Keratinocyte (primary cell): ENCODE measurements at regions not wholly inside any gene's neighbourhood (a gene's known extent, or its start where the extent isn't known, plus 50 kb on each side); places are given as distances from the start of the nearest gene placed in this dataset.
"Not testable (repeated sequence)": the region's sequence is repeated elsewhere in the genome, so short reads cannot be mapped to it uniquely, and the experiment has no call there.

Source experiments
- DNase-seq: peaks from one replicate; pipeline ENCODE4 v3.0.0-alpha.2; 2011; ENCODE audit warnings: low read depth, missing footprints, low spot score
- FAIRE-seq: peaks from 2 replicates; lab custom pipeline; 2011; peaks lifted over from hg19 to GRCh38; lab: Jason Lieb, UNC
- H2AFZ ChIP-seq: 2 replicates; pipeline ENCODE4 v1.6.0; 2012; ENCODE audit warnings: low read length, control low read depth, inconsistent platforms; ENCODE audit not compliant: control insufficient read depth
- H3K27ac ChIP-seq: 2 replicates; pipeline ENCODE4 v1.5.1; 2011; ENCODE audit warnings: low read length; ENCODE audit not compliant: control insufficient read depth, insufficient read depth
- H3K27me3 ChIP-seq: 3 replicates; pipeline ENCODE4 v1.6.0; 2011; ENCODE audit warnings: low read length; ENCODE audit not compliant: control insufficient read depth, insufficient read depth; ENCODE audit errors: extremely low read depth
- H3K36me3 ChIP-seq, 2 experiments: 2 replicates in 1 of 2; 3 replicates in 1 of 2; pipeline ENCODE4 v1.5.1; 2011; ENCODE audit warnings: low read length in 2 of 2, mild to moderate bottlenecking in 1 of 2; ENCODE audit not compliant: control insufficient read depth in 2 of 2, insufficient read depth in 2 of 2; ENCODE audit errors: extremely low read depth in 1 of 2
- H3K4me1 ChIP-seq: 3 replicates; pipeline ENCODE4 v1.5.1; 2011; ENCODE audit warnings: low read length; ENCODE audit not compliant: control insufficient read depth, insufficient read depth; ENCODE audit errors: extremely low read depth
- H3K4me2 ChIP-seq: 3 replicates; pipeline ENCODE4 v1.6.0; 2011; ENCODE audit warnings: low read depth, low read length; ENCODE audit not compliant: control insufficient read depth, insufficient read depth; ENCODE audit errors: extremely low read depth
- H3K4me3 ChIP-seq, 3 experiments: fragments of 200-600 bp in 1 of 3; sonication (generic) in 1 of 3; 2 replicates in 2 of 3; 3 replicates in 1 of 3; pipeline ENCODE4 v1.5.1; 2011 to 2016; ENCODE audit warnings: low read length in 3 of 3, mild to moderate bottlenecking in 3 of 3, control low read depth in 2 of 3, inconsistent platforms in 1 of 3, low read depth in 1 of 3, mixed read lengths in 1 of 3, mixed run types in 1 of 3, moderate library complexity in 1 of 3; ENCODE audit not compliant: control insufficient read depth in 2 of 3, insufficient read depth in 2 of 3; ENCODE audit errors: extremely low read depth in 1 of 3
- H3K79me2 ChIP-seq: 2 replicates; pipeline ENCODE4 v1.6.0; 2012; ENCODE audit warnings: low read length; ENCODE audit not compliant: control insufficient read depth, insufficient read depth
- H3K9ac ChIP-seq: 3 replicates; pipeline ENCODE4 v1.6.0; 2011; ENCODE audit warnings: low read length; ENCODE audit not compliant: control insufficient read depth, insufficient read depth; ENCODE audit errors: extremely low read depth
- H3K9me1 ChIP-seq: 3 replicates; pipeline ENCODE4 v1.6.0; 2011; ENCODE audit warnings: low read length; ENCODE audit not compliant: control insufficient read depth, insufficient read depth; ENCODE audit errors: extremely low read depth
- H3K9me3 ChIP-seq: 2 replicates; pipeline ENCODE4 v1.5.1; 2012; ENCODE audit warnings: low read depth, low read length; ENCODE audit not compliant: control insufficient read depth
- H4K20me1 ChIP-seq: 3 replicates; pipeline ENCODE4 v1.6.0; 2011; ENCODE audit warnings: low read length; ENCODE audit not compliant: control insufficient read depth, insufficient read depth; ENCODE audit errors: extremely low read depth
- EZH2 ChIP-seq: IDR thresholded peaks from one replicate; pipeline ENCODE4 v1.6.1; 2012; ENCODE audit warnings: inconsistent platforms, mild to moderate bottlenecking, low read length, moderate library complexity
- dilution Hi-C: fragments of 300-500 bp; cut with MboI; formaldehyde crosslinking; loops from one replicate; pipeline ENCODE4 v1.7.0; 2020; ENCODE audit warnings: low sequenced_read_pairs; ENCODE audit not compliant: extremely low pct_ligation_motif_present
- TF ChIP-seq, protein P1 (sequence below), 3 experiments: IDR thresholded peaks in 1 of 3; conservative IDR thresholded peaks in 1 of 3; optimal IDR thresholded peaks in 1 of 3; 2 replicates in 2 of 3; 3 replicates in 1 of 3; pipeline versions ENCODE3 to v1.5.1; 2011; ENCODE audit warnings: low read length in 3 of 3, mild to moderate bottlenecking in 3 of 3, moderate library complexity in 2 of 3, control low read depth in 1 of 3, inconsistent platforms in 1 of 3; ENCODE audit not compliant: insufficient read depth in 2 of 3; ENCODE audit errors: extremely low read depth in 1 of 3

DNA sequence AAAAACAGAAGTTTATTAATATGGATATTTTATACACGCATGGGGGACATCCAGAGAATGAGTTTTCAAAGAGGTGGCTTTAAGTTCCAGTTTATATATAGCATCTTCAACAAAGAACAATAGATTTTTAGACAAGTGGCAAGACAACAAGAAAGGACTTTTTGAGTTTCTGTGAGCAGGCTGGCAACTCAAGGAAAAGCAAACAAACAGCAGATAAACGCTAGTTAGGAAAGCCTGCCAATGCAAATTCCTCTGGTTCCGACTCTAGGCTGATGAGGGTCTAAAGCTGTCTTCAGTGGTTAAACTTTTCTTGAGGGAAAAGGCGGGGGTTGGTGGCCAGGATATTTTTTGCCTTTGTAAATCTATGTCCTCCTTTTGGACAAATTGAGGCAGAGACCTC, 78.4 kb upstream of the EEA1 start:
- Histone ChIP-seq H3K9me1 (no peaks in the 10 kb centered on the region), H3K27ac (no peak overlapping the region), H2AFZ (no peak overlapping the region), H3K9ac (no peak overlapping the region), H3K4me2 (no peak overlapping the region), H3K9me3 (no peaks in the 10 kb centered on the region), H4K20me1 (no peaks in the 10 kb centered on the region), H3K27me3 (no peaks in the 10 kb centered on the region), H3K4me1 (peaks cover 3% of the 10 kb centered on the region), H3K36me3 (no peaks in the 10 kb centered on the region), H3K4me3 (no peak overlapping the region), H3K79me2 (no peaks in the 10 kb centered on the region)
- dilution Hi-C loops: no loop called here
- no peak for TF ChIP-seq EZH2
- TF ChIP-seq, protein P1, sequence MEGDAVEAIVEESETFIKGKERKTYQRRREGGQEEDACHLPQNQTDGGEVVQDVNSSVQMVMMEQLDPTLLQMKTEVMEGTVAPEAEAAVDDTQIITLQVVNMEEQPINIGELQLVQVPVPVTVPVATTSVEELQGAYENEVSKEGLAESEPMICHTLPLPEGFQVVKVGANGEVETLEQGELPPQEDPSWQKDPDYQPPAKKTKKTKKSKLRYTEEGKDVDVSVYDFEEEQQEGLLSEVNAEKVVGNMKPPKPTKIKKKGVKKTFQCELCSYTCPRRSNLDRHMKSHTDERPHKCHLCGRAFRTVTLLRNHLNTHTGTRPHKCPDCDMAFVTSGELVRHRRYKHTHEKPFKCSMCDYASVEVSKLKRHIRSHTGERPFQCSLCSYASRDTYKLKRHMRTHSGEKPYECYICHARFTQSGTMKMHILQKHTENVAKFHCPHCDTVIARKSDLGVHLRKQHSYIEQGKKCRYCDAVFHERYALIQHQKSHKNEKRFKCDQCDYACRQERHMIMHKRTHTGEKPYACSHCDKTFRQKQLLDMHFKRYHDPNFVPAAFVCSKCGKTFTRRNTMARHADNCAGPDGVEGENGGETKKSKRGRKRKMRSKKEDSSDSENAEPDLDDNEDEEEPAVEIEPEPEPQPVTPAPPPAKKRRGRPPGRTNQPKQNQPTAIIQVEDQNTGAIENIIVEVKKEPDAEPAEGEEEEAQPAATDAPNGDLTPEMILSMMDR (optimal IDR thresholded peaks at IDR 0.05 in 1 of 3, IDR thresholded peaks at IDR 0.05 in 1 of 3, conservative IDR thresholded peaks at IDR 0.05 in 1 of 3; ENCODE audit: extremely low read depth in 1 of 3, insufficient read depth in 2 of 3, low read length in 3 of 3): no peak
- DNase-seq: no peak
- FAIRE-seq: no peak

DNA sequence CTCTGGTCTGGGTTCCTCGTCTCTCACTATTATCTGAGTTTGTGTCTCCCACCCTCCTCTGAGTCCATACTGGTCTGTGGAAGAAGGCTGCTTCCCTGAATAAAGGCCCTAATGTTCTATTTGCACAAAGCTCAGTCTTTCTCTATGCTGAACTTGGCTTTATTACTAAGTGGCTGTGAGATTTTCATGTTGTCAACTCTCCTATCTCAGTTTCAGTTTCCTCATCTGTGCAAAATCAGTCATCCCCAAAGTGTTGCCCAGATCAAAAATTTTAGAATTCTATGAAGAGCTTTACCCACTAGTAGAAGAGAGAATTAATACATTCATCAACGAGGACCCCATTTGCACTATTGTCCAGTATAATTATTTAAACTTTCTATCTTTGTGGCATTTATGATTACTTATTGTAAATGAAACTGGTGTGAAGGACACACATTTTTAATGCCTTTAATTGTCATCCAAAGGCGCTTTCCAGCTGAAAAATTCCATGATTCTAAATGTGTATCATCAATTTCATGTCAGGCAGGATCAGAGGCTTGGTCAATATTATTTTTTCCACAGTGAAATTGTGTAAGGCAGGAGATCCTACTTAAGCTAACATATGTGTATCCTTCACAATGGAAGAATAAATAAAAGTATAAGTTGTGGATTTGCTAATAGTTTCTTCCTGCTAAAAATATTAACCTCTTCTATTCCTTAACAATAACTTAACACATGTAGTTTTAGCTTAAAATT, 79.1 kb upstream of the EEA1 start:
- H3K9me1 ChIP-seq: no peaks in the 10 kb centered on the region
- H3K36me3 ChIP-seq: no peaks in the 10 kb centered on the region
- H3K27ac ChIP-seq: no peak overlapping the region
- H3K4me3 ChIP-seq: no peak overlapping the region
- DNase-seq: no peak
- no peak overlapping the region for H3K4me2 ChIP-seq
- no peak overlapping the region for H3K9ac ChIP-seq
- no peaks in the 10 kb centered on the region for H3K79me2 ChIP-seq
- no peak overlapping the region for H2AFZ ChIP-seq
- no peak for FAIRE-seq
- H4K20me1 ChIP-seq: no peaks in the 10 kb centered on the region
- dilution Hi-C loops: no loop called here
- no peaks in the 10 kb centered on the region for H3K9me3 ChIP-seq
- no peaks in the 10 kb centered on the region for H3K27me3 ChIP-seq
- TF ChIP-seq EZH2: no peak
- TF ChIP-seq, protein P1 (optimal IDR thresholded peaks at IDR 0.05 in 1 of 3, IDR thresholded peaks at IDR 0.05 in 1 of 3, conservative IDR thresholded peaks at IDR 0.05 in 1 of 3; ENCODE audit: extremely low read depth in 1 of 3, insufficient read depth in 2 of 3, low read length in 3 of 3): no peak
- H3K4me1 ChIP-seq: no peaks in the 10 kb centered on the region

DNA sequence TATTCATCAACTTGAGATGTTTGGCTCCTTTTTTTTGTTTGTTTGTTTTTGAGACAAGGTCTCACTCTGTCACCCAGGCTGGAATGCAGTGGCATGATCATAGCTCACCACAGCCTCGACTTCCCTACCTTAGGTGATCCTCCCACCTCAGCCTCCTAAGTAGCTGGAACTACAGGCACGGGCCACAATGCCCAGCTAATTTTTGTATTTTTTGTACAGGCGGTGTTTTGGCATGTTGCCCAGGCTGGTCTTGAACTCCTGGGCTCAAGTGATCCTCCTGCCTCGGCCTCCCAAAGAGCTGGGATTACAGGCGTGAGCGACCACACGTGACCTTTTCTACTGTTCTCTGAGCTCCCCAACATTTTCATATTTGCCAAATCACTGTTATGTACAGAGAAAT, 79.8 kb upstream of the EEA1 start:
- H3K4me2 ChIP-seq, H2AFZ ChIP-seq, H3K9ac ChIP-seq, DNase-seq, H3K4me3 ChIP-seq, H3K9me3 ChIP-seq, H3K79me2 ChIP-seq, FAIRE-seq, dilution Hi-C loops, H3K4me1 ChIP-seq, H3K27me3 ChIP-seq, H3K27ac ChIP-seq, H4K20me1 ChIP-seq, H3K9me1 ChIP-seq, H3K36me3 ChIP-seq: not testable (repeated sequence)
